ENCODE measurements at regions not wholly inside any gene's neighbourhood (a gene's known extent, or its start where the extent isn't known, plus 50 kb on each side); places are given as distances from the start of the nearest gene placed in this dataset.

DNA sequence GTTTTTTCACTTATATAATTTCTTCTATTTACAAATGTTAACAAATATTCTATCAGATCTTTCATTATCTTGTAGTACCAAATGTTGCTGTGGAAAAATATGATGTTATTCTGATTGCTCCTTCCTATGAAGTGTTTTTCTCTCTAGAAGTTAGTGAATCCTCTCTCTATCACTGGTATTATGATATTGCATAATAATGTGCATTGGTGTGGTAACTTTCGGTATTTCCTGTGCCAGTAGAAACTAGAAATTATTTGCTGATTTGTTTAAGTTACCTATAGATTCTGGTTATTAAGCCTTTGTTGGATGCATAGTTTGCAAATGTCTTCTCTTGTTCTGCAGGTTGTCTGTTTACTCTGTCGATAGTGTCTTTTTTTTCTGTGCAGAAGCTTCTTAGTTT is 342.5 kb downstream of the CENPW start:
- no TSS peak for BruUV-seq (replicated peaks)
- H3K4me2 ChIP-seq (ENCODE audit: low read depth, low read length), result no peak overlapping the region
- H3K18ac ChIP-seq (ENCODE audit: low read depth, low read length), result no peak overlapping the region
- in situ Hi-C loops (cut with MboI; ENCODE audit: low sequenced_read_pairs) (no loop called here), intact Hi-C loops (cut with micrococcal nuclease) (no loop called here), dilution Hi-C loops (cut with HindIII; ENCODE audit: low sequenced_read_pairs, unreplicated experiment) (no loop called here)
- H2AK5ac ChIP-seq (ENCODE audit: low read depth, low read length), result no peak overlapping the region
- H3K14ac ChIP-seq (replicated peaks; ENCODE audit: low read depth, low read length), result no peak overlapping the region
- WGBS, 2 experiments (ENCODE audit: extremely low coverage in 2 of 2, insufficient read length in 1 of 2), result no CpG with 5 or more reads among the region's 2 CpGs
- no peaks in the 10 kb centered on the region for H3K36me3 ChIP-seq (ENCODE audit: control insufficient read depth, insufficient read depth, low read length)
- no peaks in the 10 kb centered on the region for H3K9me1 ChIP-seq (ENCODE audit: insufficient read depth, low read length)
- no peak overlapping the region for H2BK20ac ChIP-seq (ENCODE audit: low read depth, low read length)
- TF ChIP-seq CHD1 (IDR thresholded peaks at IDR 0.05; ENCODE audit: low read depth, low read length) (no peak), CEBPB (IDR thresholded peaks at IDR 0.05; ENCODE audit: low read depth, low read length) (peak; percentile 80)
- ATAC-seq (ENCODE audit: low read depth) (no peak), DNase-seq (no peak)
- H3K4me1 ChIP-seq (ENCODE audit: control insufficient read depth, insufficient read depth, low read length), result no peaks in the 10 kb centered on the region
- no peak overlapping the region for H3K4me3 ChIP-seq (ENCODE audit: insufficient read depth, low read depth, low read length)
- H3K79me1 ChIP-seq (ENCODE audit: low read depth in 1 of 2, low read length in 2 of 2), result no peaks in the 10 kb centered on the region
- H2BK120ac ChIP-seq (ENCODE audit: low read depth, low read length), result no peak overlapping the region
- no peak overlapping the region for H3K56ac ChIP-seq (ENCODE audit: extremely low read depth, insufficient read depth, low read length)
- H3K23ac ChIP-seq (ENCODE audit: low read depth, low read length), result no peak overlapping the region
- no peak overlapping the region for H3K27ac ChIP-seq (ENCODE audit: insufficient read depth, low read length)
- H4K8ac ChIP-seq (ENCODE audit: low read depth in 2 of 2, low read length in 2 of 2), result no peak overlapping the region
- no peak overlapping the region for H2BK15ac ChIP-seq (ENCODE audit: low read depth, low read length)
- POLR2A ChIA-PET (ENCODE audit: unreplicated experiment), result no interaction called here
- H2AK9ac ChIP-seq (replicated peaks; ENCODE audit: low read depth, low read length, poor library complexity), result no peak overlapping the region
- no peak overlapping the region for H3K4ac ChIP-seq (ENCODE audit: low read depth, low read length)
- H4K20me1 ChIP-seq (ENCODE audit: insufficient read depth, low read length), result no peaks in the 10 kb centered on the region
- no peak overlapping the region for H2AFZ ChIP-seq (replicated peaks; ENCODE audit: low read length, poor library complexity)
- CTCF ChIA-PET, result no interaction called here
- no peak overlapping the region for H3K9ac ChIP-seq (ENCODE audit: low read depth, low read length)
- H2BK5ac ChIP-seq (ENCODE audit: low read depth, low read length, poor library complexity, severe bottlenecking), result no peak overlapping the region
- H3K27me3 ChIP-seq (ENCODE audit: control insufficient read depth, insufficient read depth, low read length), result no peaks in the 10 kb centered on the region
- no peaks in the 10 kb centered on the region for H3K9me3 ChIP-seq (ENCODE audit: control insufficient read depth, insufficient read depth, low read length)
- H4K91ac ChIP-seq (ENCODE audit: insufficient read depth, low read depth, low read length), result no peak overlapping the region
- H4K5ac ChIP-seq (ENCODE audit: low read depth, low read length), result no peak overlapping the region
